Astrocyte of the cerebellum (primary cell): ENCODE measurements at regions not wholly inside any gene's neighbourhood (a gene's known extent, or its start where the extent isn't known, plus 50 kb on each side); places are given as distances from the start of the nearest gene placed in this dataset.

Experiments
- DNase-seq: peaks from one replicate; pipeline ENCODE4 v3.0.0-alpha.2; 2011; ENCODE audit warnings: low read depth
- H3K4me3 ChIP-seq: 2 replicates; pipeline ENCODE4 v1.5.1; 2011; ENCODE audit warnings: mild to moderate bottlenecking, low read depth, low read length, moderate library complexity
- in situ Hi-C: cut with HindIII; loops from 2 replicates; pipeline ENCODE4 v1.10.0; 2017; ENCODE audit warnings: low sequenced_read_pairs
- TF ChIP-seq, protein P1 (sequence below): IDR thresholded peaks from 2 replicates; pipeline ENCODE4 v1.5.1; 2012; ENCODE audit warnings: low read length, low read depth, moderate library complexity, mild to moderate bottlenecking; ENCODE audit errors: missing control alignments

DNA sequence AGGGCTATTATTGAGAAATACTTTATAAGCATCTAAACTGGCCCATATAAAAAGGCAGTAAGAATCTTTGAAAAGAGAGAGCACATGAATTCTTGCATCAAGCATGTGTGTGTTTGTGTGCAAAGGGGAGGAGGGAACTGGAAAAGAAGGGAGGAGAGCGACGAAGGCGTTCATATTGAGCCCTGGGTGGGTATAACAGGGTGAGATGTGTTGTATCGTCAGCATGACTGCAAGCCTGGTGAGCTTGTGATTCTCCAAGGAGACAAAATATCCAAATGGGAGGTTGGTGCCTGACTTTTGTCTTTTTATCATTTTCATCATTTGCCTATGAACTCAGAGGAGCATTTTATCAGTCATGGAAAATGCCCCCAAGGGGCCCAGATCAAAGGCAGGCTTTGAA lies 70.8 kb upstream of the PMFBP1 start:
- TF ChIP-seq, protein P1, sequence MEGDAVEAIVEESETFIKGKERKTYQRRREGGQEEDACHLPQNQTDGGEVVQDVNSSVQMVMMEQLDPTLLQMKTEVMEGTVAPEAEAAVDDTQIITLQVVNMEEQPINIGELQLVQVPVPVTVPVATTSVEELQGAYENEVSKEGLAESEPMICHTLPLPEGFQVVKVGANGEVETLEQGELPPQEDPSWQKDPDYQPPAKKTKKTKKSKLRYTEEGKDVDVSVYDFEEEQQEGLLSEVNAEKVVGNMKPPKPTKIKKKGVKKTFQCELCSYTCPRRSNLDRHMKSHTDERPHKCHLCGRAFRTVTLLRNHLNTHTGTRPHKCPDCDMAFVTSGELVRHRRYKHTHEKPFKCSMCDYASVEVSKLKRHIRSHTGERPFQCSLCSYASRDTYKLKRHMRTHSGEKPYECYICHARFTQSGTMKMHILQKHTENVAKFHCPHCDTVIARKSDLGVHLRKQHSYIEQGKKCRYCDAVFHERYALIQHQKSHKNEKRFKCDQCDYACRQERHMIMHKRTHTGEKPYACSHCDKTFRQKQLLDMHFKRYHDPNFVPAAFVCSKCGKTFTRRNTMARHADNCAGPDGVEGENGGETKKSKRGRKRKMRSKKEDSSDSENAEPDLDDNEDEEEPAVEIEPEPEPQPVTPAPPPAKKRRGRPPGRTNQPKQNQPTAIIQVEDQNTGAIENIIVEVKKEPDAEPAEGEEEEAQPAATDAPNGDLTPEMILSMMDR, result no peak
- in situ Hi-C loops, result loop anchor here (10.0 kb wide), 1 partner anchor 222 kb away; no protein-coding TSS in a partner anchor
- no peak for DNase-seq
- no peak overlapping the region for H3K4me3 ChIP-seq

DNA sequence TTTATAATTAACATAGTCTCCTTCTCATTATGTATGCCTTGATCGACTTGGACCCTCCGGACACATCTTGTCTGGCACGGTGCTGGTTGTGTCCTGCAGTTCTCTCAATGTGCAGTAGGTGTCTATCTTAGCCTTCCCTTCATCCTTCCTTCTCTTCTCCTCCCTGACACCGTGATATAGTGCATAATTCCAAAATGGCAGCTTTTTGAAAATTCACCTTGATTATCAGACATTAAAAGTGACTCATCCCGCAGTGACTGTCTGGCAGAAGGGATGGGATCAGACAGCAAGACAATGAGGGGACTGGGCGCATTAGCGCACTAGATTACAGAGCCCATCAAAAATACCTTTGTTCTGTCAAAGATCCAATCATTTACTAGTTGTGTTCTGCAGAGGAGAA lies 70.0 kb upstream of the PMFBP1 start:
- peak; percentile 31 for DNase-seq
- no peak overlapping the region for H3K4me3 ChIP-seq
- TF ChIP-seq, protein P1, result peak; percentile 95
- in situ Hi-C loops, result loop anchor here (10.0 kb wide), 1 partner anchor 223 kb away; no protein-coding TSS in a partner anchor

DNA sequence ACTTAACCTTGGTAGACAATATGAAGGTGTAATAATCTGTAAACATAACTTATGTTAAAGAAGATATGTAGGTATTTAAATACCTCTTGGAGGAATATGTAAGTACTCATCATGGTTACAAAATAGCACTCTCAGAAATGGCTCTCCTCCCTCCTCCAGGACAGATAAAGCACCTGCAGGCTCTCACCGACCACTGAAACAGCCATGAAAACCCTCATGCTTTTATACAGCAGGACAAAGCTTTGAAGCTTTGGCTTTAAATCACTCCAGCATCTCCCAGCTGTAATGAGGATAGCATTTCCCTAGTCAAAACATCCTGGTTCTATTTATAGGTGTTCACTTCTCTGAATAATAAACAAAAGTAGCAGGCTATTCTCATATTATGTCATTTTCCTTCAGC lies 69.1 kb upstream of the PMFBP1 start:
- H3K4me3 ChIP-seq, result no peak overlapping the region
- DNase-seq, result no peak
- TF ChIP-seq, protein P1, result no peak
- in situ Hi-C loops, result loop anchor here (10.0 kb wide), 1 partner anchor 224 kb away; no protein-coding TSS in a partner anchor

DNA sequence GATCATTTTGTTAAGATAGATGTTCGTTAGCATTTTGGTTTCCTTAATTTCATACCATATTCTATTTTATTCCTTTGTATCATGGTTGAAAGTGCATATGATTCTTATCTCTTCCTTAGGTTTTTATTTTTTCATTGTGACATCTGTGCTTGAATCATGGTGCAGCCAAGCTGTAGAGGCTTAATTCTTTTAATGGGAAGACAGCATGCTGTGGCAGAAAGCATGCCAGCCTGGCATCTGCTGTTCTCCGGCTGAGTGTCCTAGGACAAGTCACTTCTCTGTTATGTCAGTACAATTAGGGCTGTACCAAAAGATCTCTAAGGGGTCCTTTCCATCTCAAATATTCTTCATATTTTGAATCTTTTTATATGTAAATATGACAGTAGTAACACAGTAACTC lies 68.5 kb upstream of the PMFBP1 start:
- in situ Hi-C loops, result loop anchor here (10.0 kb wide), 1 partner anchor 224 kb away; no protein-coding TSS in a partner anchor
- DNase-seq, result no peak
- no peak overlapping the region for H3K4me3 ChIP-seq
- TF ChIP-seq, protein P1, result no peak

DNA sequence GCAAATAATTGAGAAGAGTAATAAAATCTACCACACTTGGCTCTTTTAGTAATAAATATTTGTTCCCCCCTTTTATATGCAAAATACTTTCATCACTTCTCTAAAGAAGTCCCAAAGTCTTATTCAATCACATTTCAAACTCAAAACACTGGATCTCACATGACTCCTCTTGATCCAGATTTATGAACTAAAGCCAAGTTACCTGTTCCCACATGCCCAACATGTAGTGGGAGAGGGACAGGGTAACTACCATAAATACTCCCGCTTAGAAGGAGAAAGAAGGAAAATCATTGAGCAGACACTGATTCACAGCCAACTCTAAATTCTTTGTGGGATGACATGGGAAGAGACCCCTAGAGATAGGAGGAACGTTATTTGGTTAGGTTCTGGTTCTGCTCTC lies 64.9 kb upstream of the PMFBP1 start:
- no peak overlapping the region for H3K4me3 ChIP-seq
- in situ Hi-C loops, result no loop called here
- TF ChIP-seq, protein P1, result no peak
- no peak for DNase-seq

DNA sequence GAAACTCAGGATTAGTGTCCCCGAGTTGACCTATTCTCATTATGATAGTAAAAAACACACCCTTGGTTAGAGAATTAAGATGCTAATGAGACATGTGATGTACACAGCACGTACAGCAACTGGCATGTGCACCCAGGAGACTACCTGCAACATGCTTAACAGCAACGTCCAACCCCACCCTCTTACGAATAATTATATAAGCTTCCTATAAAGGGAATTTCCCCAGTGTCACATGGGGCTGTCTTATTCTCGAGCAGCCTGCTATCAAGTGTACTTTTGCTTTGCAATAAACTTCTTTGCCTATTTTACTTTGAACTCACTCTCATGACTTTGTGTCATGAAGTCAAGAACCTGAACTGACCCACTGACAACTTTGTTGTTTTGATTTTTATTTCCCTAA lies 62.4 kb upstream of the PMFBP1 start:
- no peak for DNase-seq
- no peak overlapping the region for H3K4me3 ChIP-seq
- in situ Hi-C loops, result no loop called here
- TF ChIP-seq, protein P1, result no peak
